HG03108 (cell line): ENCODE measurements at regions not wholly inside any gene's neighbourhood (a gene's known extent, or its start where the extent isn't known, plus 50 kb on each side); places are given as distances from the start of the nearest gene placed in this dataset.
"Not testable (repeated sequence)": the region's sequence is repeated elsewhere in the genome, so short reads cannot be mapped to it uniquely, and the experiment has no call there.

Experiments used
- ATAC-seq: cut with Tn5 transposase; IDR thresholded peaks from one replicate; pipeline ENCODE4 v1.9.1; 2021; ENCODE audit warnings: moderate library complexity; ENCODE audit not compliant: unreplicated experiment

- no peak for ATAC-seq
Measured at GRCh38 chrX:7409866-7410265, 261.9 kb upstream of the PUDP start.

- no peak for ATAC-seq
Measured at GRCh38 chrX:7399373-7399772, 251.4 kb upstream of the PUDP start.

- no peak for ATAC-seq
Measured at GRCh38 chrX:7390441-7390840, 242.5 kb upstream of the PUDP start.

DNA sequence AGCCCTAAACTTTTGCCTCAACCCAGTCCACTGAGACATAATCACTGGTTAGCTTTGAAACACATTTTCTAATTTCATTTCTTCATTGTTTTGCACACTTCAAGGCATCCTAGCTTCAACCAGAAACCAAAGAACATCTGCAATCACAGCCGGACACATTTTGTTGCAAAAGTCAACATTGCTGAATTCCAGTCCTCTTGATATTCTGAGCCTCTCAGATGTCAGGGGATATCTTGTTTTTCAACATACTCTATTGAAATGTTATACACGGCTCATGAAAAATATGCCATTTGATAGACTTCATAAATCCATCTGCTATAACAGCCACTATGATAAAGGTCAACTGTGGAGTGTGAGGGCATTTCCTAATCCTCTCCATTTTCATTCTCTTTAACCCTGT lies 241.6 kb upstream of the PUDP start:
- no peak for ATAC-seq

GRCh38 chrX:7385131-7385530 lies 237.2 kb upstream of the PUDP start:
- no peak for ATAC-seq

DNA sequence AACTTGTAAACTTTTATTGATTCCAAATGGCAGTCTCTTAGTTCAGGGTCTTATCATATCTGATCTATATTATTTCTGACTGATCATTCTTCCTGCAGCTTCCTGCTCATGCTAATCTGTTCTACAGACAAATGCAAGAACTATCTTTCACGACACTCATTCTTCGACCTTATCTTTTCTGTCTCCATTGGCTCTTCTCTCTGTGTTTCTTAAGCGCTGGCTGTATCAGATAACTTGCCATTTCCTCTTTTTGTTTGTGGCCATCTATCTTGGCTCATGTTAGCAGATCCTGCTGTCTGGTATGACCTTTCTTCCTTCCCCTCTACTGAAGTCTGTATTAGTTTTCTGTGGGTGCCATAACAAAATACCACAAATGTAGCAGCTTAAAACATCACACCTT lies 230.5 kb upstream of the PUDP start:
- no peak for ATAC-seq

GRCh38 chrX:7372825-7373525 lies 225.0 kb upstream of the PUDP start:
- no peak for ATAC-seq

DNA sequence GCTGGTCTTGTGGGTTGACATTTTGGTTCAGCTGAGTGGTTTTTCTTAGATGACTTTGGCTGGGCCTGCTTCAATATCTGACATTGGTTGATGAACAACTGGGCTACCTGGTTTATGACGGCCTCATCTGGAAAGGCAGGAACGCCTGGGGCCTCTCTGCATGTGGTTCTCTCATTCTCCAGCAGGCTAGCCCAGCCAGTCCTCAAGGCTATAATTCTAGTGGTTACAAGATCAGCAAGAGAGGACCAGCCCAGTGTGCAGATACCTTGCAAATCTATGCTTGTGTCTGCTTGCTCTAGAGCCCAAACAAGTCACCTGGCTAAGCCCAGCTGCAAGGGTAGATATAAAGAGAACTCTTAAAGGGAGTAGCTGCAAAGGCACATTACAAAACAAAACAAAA lies 214.2 kb upstream of the PUDP start:
- no peak for ATAC-seq

- no peak for ATAC-seq
Measured at GRCh38 chrX:7351926-7352325, 204.0 kb upstream of the PUDP start.

DNA sequence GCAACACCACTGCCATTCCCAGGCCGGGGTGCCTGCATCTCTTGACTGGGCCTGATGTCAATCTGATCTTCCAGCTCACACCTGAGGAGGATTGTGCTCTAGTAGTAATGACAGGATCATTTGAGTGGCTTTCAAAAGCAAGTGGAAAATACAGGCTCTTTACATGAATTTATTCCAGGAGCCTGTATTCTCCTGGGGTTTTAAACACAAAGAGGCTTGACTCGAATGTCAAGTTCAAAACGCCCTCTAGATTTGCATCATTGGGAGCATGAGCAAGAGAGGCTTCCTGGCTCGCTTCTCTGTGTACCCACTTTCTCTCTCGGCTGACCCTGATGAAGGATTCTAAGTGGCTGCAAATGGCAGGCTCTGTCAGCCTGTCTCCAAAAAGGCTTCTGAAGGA lies 199.5 kb upstream of the PUDP start:
- ATAC-seq, result no peak

DNA sequence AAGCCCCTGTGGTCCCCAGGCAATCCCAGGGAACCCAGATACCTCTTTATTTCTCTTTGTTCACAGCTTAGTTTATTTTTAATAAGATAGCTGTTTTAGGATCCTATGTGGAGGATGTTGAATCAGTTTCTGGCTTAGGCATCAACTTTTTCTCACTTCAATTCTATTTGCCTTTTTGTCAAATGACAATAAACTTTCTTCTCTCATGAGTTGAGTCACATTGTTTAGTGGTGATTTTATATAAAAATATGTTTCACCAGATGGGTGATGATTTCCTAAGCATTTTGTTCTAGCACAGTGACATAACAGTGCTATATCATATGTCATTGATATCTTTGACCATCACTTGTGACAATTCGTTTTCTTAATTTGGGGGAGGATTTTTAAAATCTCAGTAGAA lies 198.1 kb upstream of the PUDP start:
- no peak for ATAC-seq

GRCh38 chrX:7343181-7343580 lies 195.2 kb upstream of the PUDP start:
- ATAC-seq, result no peak

- ATAC-seq, result not testable (repeated sequence)
Measured at GRCh38 chrX:7335816-7336362, 187.9 kb upstream of the PUDP start.

DNA sequence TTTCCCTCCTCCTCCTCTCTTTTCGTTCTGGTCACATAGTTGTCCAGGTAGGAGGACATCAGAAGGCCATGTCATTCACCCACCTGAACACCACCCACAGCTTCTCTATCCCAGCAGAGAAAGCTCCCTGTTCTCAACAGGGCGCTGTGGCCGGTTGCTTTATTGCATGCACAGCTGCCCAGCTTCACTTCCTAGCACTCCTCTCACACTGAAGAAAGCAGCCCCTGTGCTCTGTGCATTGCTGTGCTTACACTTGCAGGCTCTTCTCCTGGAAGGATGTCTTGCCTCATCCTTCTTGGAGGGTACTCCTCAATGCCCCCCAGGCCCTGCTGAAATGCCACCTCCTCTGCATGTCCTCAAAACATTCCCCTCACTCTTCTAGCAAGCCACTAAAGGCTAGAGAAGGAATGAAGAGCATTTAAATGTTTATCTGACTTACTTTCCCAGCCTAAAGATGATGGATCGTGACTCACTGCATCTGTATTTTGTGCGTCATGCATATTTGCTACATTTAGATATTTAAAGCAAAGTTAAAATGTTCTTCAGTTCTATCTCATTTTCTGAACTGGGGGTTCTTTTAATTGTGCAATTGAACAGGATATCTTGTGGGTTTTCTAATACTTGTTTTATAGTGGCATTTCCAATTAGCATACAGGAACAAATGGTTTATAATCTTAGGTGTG lies 186.4 kb upstream of the PUDP start:
- ATAC-seq, result no peak

GRCh38 chrX:7330971-7331746 lies 183.2 kb upstream of the PUDP start:
- ATAC-seq, result no peak

DNA sequence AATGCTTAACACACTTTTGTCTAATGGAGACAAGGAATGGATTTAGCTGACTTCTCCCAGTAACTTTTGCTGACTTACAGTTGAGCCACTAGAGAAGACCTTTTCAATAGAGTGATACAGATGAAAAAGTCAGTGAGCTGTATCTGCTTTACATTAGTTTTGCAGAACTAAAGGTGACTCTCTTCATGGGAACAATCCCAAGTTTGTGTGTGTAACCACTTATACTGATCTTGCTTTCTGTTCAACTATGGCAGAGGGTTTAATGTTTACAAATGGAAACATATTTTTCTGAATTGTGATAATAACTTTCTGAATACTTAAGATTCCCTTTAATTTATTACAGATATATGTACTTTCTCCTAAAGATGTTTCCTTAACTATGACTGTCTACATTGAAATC lies 182.6 kb upstream of the PUDP start:
- ATAC-seq, result no peak

GRCh38 chrX:7318661-7319060 lies 170.7 kb upstream of the PUDP start:
- ATAC-seq, result no peak

- no peak for ATAC-seq
Measured at GRCh38 chrX:7318241-7318640, 170.3 kb upstream of the PUDP start.

GRCh38 chrX:7316887-7317286 lies 168.9 kb upstream of the PUDP start:
- no peak for ATAC-seq

GRCh38 chrX:7316280-7316679 lies 168.3 kb upstream of the PUDP start:
- no peak for ATAC-seq

- ATAC-seq, result no peak
Measured at GRCh38 chrX:7314425-7314824, 166.5 kb upstream of the PUDP start.

GRCh38 chrX:7307720-7308119 lies 159.8 kb upstream of the PUDP start:
- no peak for ATAC-seq
